H9 (cell line): ENCODE measurements at regions not wholly inside any gene's neighbourhood (a gene's known extent, or its start where the extent isn't known, plus 50 kb on each side); places are given as distances from the start of the nearest gene placed in this dataset.

Source experiments
- DNase-seq: peaks from one replicate; pipeline ENCODE4 v3.0.0-alpha.2; 2017
- H2AFZ ChIP-seq: one replicate; pipeline ENCODE4 v1.6.1; 2013; ENCODE audit warnings: mild to moderate bottlenecking, low read length, control low read depth, moderate library complexity
- H2AK5ac ChIP-seq: 2 replicates; pipeline ENCODE4 v1.6.1; 2013; ENCODE audit warnings: low read length, control low read depth, mixed read lengths; ENCODE audit not compliant: insufficient read length
- H2BK120ac ChIP-seq: one replicate; pipeline ENCODE4 v1.6.1; 2013; ENCODE audit warnings: low read depth, mild to moderate bottlenecking, low read length, control low read depth, inconsistent platforms; ENCODE audit not compliant: poor library complexity, severe bottlenecking
- H2BK12ac ChIP-seq: 2 replicates; pipeline ENCODE4 v1.6.1; 2013; ENCODE audit warnings: low read length, control low read depth, mixed read lengths, low read depth; ENCODE audit not compliant: insufficient read length
- H2BK15ac ChIP-seq: 2 replicates; pipeline ENCODE4 v1.6.1; 2013; ENCODE audit warnings: low read depth, low read length, control low read depth
- H2BK20ac ChIP-seq: one replicate; pipeline ENCODE4 v1.6.1; 2013; ENCODE audit warnings: low read depth, mild to moderate bottlenecking, low read length, control low read depth, inconsistent platforms; ENCODE audit not compliant: poor library complexity, severe bottlenecking
- H2BK5ac ChIP-seq: 2 replicates; pipeline ENCODE4 v1.6.1; 2013; ENCODE audit warnings: low read length, control low read depth, mixed read lengths; ENCODE audit not compliant: insufficient read length
- H3K14ac ChIP-seq: 2 replicates; pipeline ENCODE4 v1.6.1; 2013; ENCODE audit warnings: low read length, control low read depth; ENCODE audit not compliant: insufficient read depth
- H3K18ac ChIP-seq: 2 replicates; pipeline ENCODE4 v1.6.1; 2013; ENCODE audit warnings: low read depth, mild to moderate bottlenecking, mixed read lengths, low read length, control low read depth; ENCODE audit not compliant: insufficient read length
- H3K23ac ChIP-seq: 2 replicates; pipeline ENCODE4 v1.6.1; 2013; ENCODE audit warnings: low read length, control low read depth, mixed read lengths, low read depth; ENCODE audit not compliant: insufficient read length
- H3K23me2 ChIP-seq: 2 replicates; pipeline ENCODE4 v1.6.1; 2013; ENCODE audit warnings: low read depth, mild to moderate bottlenecking, mixed read lengths, low read length, control low read depth; ENCODE audit not compliant: insufficient read length, poor library complexity, severe bottlenecking
- H3K27ac ChIP-seq: 2 replicates; pipeline ENCODE4 v1.5.1; 2013; ENCODE audit warnings: low read length, control low read depth, mixed read lengths, low read depth; ENCODE audit not compliant: insufficient read length
- H3K27me3 ChIP-seq: 2 replicates; pipeline ENCODE4 v1.6.1; 2013; ENCODE audit warnings: low read length, control low read depth, inconsistent platforms; ENCODE audit not compliant: insufficient read depth
- H3K4ac ChIP-seq: 2 replicates; pipeline ENCODE4 v1.6.1; 2013; ENCODE audit warnings: low read depth, mild to moderate bottlenecking, control low read depth, inconsistent platforms, low read length, moderate library complexity
- H3K4me1 ChIP-seq: 2 replicates; pipeline ENCODE4 v1.6.1; 2013; ENCODE audit warnings: low read length, control low read depth, inconsistent platforms; ENCODE audit not compliant: insufficient read depth
- H3K4me2 ChIP-seq: 2 replicates; pipeline ENCODE4 v1.6.1; 2013; ENCODE audit warnings: low read length, control low read depth, mixed read lengths; ENCODE audit not compliant: insufficient read length, insufficient read depth
- H3K56ac ChIP-seq: 2 replicates; pipeline ENCODE4 v1.6.1; 2013; ENCODE audit warnings: low read depth, mild to moderate bottlenecking, mixed read lengths, low read length, control low read depth; ENCODE audit not compliant: insufficient read length
- H3K79me1 ChIP-seq: 2 replicates; pipeline ENCODE4 v1.6.1; 2013; ENCODE audit warnings: low read depth, mild to moderate bottlenecking, moderate library complexity, low read length, control low read depth, inconsistent platforms; ENCODE audit not compliant: insufficient read depth, poor library complexity, severe bottlenecking
- H3K79me2 ChIP-seq: 2 replicates; pipeline ENCODE4 v1.6.1; 2013; ENCODE audit warnings: low read length, control low read depth, inconsistent platforms; ENCODE audit not compliant: insufficient read depth
- H3K9ac ChIP-seq: 2 replicates; pipeline ENCODE4 v1.6.1; 2013; ENCODE audit warnings: low read length, control low read depth, mixed read lengths; ENCODE audit not compliant: insufficient read length; ENCODE audit errors: extremely low read depth
- H3K9me3 ChIP-seq: one replicate; pipeline ENCODE4 v1.6.1; 2013; ENCODE audit warnings: low read depth, low read length, inconsistent platforms; ENCODE audit not compliant: control insufficient read depth
- H3T11ph ChIP-seq: one replicate; pipeline ENCODE4 v1.6.1; 2013; ENCODE audit warnings: mild to moderate bottlenecking, low read length, control low read depth, inconsistent platforms
- H4K20me1 ChIP-seq: one replicate; pipeline ENCODE4 v1.6.1; 2013; ENCODE audit not compliant: control insufficient read depth, insufficient read length, insufficient read depth
- H4K5ac ChIP-seq: 2 replicates; pipeline ENCODE4 v1.6.1; 2013; ENCODE audit warnings: low read depth, mild to moderate bottlenecking, mixed read lengths, low read length, control low read depth; ENCODE audit not compliant: insufficient read length
- H4K8ac ChIP-seq: replicated peaks from 2 replicates; pipeline ENCODE4 v1.6.1; 2013; ENCODE audit warnings: low read length, control low read depth, mixed read lengths, low read depth; ENCODE audit not compliant: insufficient read length
- H4K91ac ChIP-seq: 2 replicates; pipeline ENCODE4 v1.6.1; 2013; ENCODE audit warnings: low read depth, mild to moderate bottlenecking, moderate library complexity, mixed read lengths, low read length, control low read depth; ENCODE audit not compliant: insufficient read length
- H3K27ac Mint-ChIP-seq, 3 experiments: 2 replicates in 2 of 3; 3 replicates in 1 of 3; pipeline ENCODE4 v1.8.0; 2020 to 2021; ENCODE audit warnings: mixed read lengths in 3 of 3, mild to moderate bottlenecking in 1 of 3, moderate library complexity in 1 of 3
- H3K27me3 Mint-ChIP-seq: 2 replicates; pipeline ENCODE4 v1.8.0; 2021; ENCODE audit warnings: low read depth, mild to moderate bottlenecking, moderate library complexity, mixed read lengths
- H3K36me3 Mint-ChIP-seq, 3 experiments: 2 replicates in 2 of 3; 3 replicates in 1 of 3; pipeline ENCODE4 v1.8.0; 2020 to 2021; ENCODE audit warnings: low read depth in 3 of 3, mixed read lengths in 3 of 3; ENCODE audit not compliant: insufficient read depth in 1 of 3
- H3K4me1 Mint-ChIP-seq, 2 experiments: 2 replicates each; pipeline ENCODE4 v1.8.0; 2020; ENCODE audit warnings: mixed read lengths in 2 of 2
- H3K4me3 Mint-ChIP-seq, 2 experiments: 2 replicates in 1 of 2; 3 replicates in 1 of 2; pipeline ENCODE4 v1.8.0; 2020 to 2021; ENCODE audit warnings: mild to moderate bottlenecking in 2 of 2, mixed read lengths in 2 of 2, moderate library complexity in 1 of 2
- H3K9me3 Mint-ChIP-seq, 2 experiments: 2 replicates in 1 of 2; 3 replicates in 1 of 2; pipeline ENCODE4 v1.8.0; 2020; ENCODE audit warnings: mild to moderate bottlenecking in 2 of 2, mixed read lengths in 2 of 2, moderate library complexity in 1 of 2
- TF ChIP-seq, protein P1 (sequence below): fragments of 200-600 bp; sonication (generic); conservative IDR thresholded peaks from 3 replicates; pipeline ENCODE4 v1.8.0; 2021; ENCODE audit warnings: antibody characterized with exemption, mild to moderate bottlenecking

DNA sequence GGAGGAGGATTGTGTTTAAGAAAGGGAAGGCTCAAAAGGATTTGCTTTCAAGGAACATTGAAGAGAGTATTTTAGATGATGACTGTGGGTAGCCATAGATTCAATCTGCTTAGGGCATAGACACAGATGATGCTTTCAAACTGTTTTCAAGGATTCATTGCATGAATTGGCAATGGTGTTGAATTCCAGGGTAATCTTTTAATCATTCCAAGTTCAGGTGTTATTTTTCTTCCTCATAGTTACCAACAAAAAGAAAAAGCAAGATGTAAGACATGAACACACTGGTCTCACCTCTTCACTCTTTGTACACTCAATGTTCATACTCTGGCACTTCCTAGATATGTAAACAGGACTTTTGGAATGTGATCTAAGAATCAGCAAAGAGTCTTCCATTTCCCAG lies 167.0 kb upstream of the RHOBTB1 start:
- Histone ChIP-seq H3K18ac (no peak overlapping the region), H3K56ac (no peak overlapping the region), H3K4me2 (no peak overlapping the region), H3K27ac (no peak overlapping the region), H3K23ac (no peak overlapping the region), H3K79me1 (no peaks in the 10 kb centered on the region), H4K5ac (no peak overlapping the region), H3K9ac (no peak overlapping the region), H3K27me3 (no peaks in the 10 kb centered on the region), H2AFZ (no peak overlapping the region), H3K4me1 (no peaks in the 10 kb centered on the region), H2BK20ac (no peak overlapping the region), H4K8ac (no peak overlapping the region), H2BK120ac (no peak overlapping the region), H2BK5ac (no peak overlapping the region), H2BK12ac (no peak overlapping the region), H4K91ac (no peak overlapping the region), H3K14ac (no peak overlapping the region), H3K23me2 (no peaks in the 10 kb centered on the region), H2AK5ac (no peak overlapping the region), H2BK15ac (no peak overlapping the region), H3K79me2 (no peaks in the 10 kb centered on the region), H3T11ph (no peak overlapping the region), H3K4ac (no peak overlapping the region), H3K9me3 (no peaks in the 10 kb centered on the region), H4K20me1 (no peaks in the 10 kb centered on the region)
- TF ChIP-seq, protein P1, sequence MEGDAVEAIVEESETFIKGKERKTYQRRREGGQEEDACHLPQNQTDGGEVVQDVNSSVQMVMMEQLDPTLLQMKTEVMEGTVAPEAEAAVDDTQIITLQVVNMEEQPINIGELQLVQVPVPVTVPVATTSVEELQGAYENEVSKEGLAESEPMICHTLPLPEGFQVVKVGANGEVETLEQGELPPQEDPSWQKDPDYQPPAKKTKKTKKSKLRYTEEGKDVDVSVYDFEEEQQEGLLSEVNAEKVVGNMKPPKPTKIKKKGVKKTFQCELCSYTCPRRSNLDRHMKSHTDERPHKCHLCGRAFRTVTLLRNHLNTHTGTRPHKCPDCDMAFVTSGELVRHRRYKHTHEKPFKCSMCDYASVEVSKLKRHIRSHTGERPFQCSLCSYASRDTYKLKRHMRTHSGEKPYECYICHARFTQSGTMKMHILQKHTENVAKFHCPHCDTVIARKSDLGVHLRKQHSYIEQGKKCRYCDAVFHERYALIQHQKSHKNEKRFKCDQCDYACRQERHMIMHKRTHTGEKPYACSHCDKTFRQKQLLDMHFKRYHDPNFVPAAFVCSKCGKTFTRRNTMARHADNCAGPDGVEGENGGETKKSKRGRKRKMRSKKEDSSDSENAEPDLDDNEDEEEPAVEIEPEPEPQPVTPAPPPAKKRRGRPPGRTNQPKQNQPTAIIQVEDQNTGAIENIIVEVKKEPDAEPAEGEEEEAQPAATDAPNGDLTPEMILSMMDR, result no peak
- DNase-seq, result no peak
- no peak overlapping the region for H3K4me3 Mint-ChIP-seq
- no peaks in the 10 kb centered on the region for H3K4me1 Mint-ChIP-seq
- no peak overlapping the region for H3K27ac Mint-ChIP-seq
- H3K27me3 Mint-ChIP-seq, result no peaks in the 10 kb centered on the region
- H3K36me3 Mint-ChIP-seq, result no peaks in the 10 kb centered on the region
- H3K9me3 Mint-ChIP-seq, result no peaks in the 10 kb centered on the region
